ENCODE measurements at regions not wholly inside any gene's neighbourhood (a gene's known extent, or its start where the extent isn't known, plus 50 kb on each side); places are given as distances from the start of the nearest gene placed in this dataset.

GRCh38 chr1:30511563-30511962 is 211.8 kb downstream of the MATN1 start:
- TF ChIP-seq EZH2 (IDR thresholded peaks at IDR 0.05; ENCODE audit: low read length) (no peak), CTCF (optimal IDR thresholded peaks at IDR 0.05 in 1 of 3, IDR thresholded peaks at IDR 0.05 in 1 of 3, conservative IDR thresholded peaks at IDR 0.05 in 1 of 3; ENCODE audit: extremely low read depth in 1 of 3, insufficient read depth in 2 of 3, low read length in 3 of 3) (no peak)

Data from keratinocyte (primary cell).